ENCODE measurements at regions not wholly inside any gene's neighbourhood (a gene's known extent, or its start where the extent isn't known, plus 50 kb on each side); places are given as distances from the start of the nearest gene placed in this dataset.

DNA sequence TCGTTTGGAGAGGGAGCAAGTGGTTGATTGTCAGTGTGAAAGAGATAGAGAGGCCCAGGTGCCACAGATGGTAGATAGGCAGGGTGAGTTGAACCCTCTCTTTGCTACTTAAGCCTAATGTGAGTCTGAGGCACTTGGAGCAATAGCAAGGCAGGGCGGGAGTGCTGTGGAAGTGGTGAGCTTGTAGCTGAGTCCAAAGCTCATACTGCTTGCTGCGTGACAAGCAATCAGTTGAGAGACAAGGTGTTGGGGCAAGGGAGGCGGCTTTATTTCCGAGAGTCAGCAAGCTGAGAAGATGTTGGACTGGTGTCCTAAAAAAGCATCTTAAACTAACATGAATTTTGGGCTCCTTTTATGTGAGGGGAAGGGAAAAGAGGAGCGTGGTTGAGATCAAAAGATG is 112.9 kb upstream of the ZKSCAN2 start:
- TF ChIP-seq, protein P1, sequence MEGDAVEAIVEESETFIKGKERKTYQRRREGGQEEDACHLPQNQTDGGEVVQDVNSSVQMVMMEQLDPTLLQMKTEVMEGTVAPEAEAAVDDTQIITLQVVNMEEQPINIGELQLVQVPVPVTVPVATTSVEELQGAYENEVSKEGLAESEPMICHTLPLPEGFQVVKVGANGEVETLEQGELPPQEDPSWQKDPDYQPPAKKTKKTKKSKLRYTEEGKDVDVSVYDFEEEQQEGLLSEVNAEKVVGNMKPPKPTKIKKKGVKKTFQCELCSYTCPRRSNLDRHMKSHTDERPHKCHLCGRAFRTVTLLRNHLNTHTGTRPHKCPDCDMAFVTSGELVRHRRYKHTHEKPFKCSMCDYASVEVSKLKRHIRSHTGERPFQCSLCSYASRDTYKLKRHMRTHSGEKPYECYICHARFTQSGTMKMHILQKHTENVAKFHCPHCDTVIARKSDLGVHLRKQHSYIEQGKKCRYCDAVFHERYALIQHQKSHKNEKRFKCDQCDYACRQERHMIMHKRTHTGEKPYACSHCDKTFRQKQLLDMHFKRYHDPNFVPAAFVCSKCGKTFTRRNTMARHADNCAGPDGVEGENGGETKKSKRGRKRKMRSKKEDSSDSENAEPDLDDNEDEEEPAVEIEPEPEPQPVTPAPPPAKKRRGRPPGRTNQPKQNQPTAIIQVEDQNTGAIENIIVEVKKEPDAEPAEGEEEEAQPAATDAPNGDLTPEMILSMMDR (IDR thresholded peaks at IDR 0.05 in 4 of 5, conservative IDR thresholded peaks at IDR 0.05 in 1 of 5): no peak
- no peak for TF ChIP-seq POLR2A (IDR thresholded peaks at IDR 0.05)

Measured in gastrocnemius medialis (tissue), 4 donors.